Osteocyte (in vitro differentiated cells): ENCODE measurements at regions not wholly inside any gene's neighbourhood (a gene's known extent, or its start where the extent isn't known, plus 50 kb on each side); places are given as distances from the start of the nearest gene placed in this dataset.

Experiments
- DNase-seq: peaks from one replicate; pipeline ENCODE4 v3.0.0; 2021; ENCODE audit warnings: mixed read lengths; ENCODE audit not compliant: unreplicated experiment; ENCODE audit errors: extremely low spot score
- H3K27ac Mint-ChIP-seq: one replicate; pipeline ENCODE4 v1.8.0; 2021; ENCODE audit warnings: mild to moderate bottlenecking, mixed read lengths; ENCODE audit not compliant: unreplicated experiment
- H3K27me3 Mint-ChIP-seq: one replicate; pipeline ENCODE4 v1.8.0; 2021; ENCODE audit warnings: mixed read lengths; ENCODE audit not compliant: unreplicated experiment
- H3K36me3 Mint-ChIP-seq: one replicate; pipeline ENCODE4 v1.8.0; 2021; ENCODE audit warnings: mixed read lengths; ENCODE audit not compliant: unreplicated experiment
- H3K4me1 Mint-ChIP-seq: one replicate; pipeline ENCODE4 v1.8.0; 2021; ENCODE audit warnings: mixed read lengths; ENCODE audit not compliant: unreplicated experiment
- H3K4me3 Mint-ChIP-seq: one replicate; pipeline ENCODE4 v1.8.0; 2021; ENCODE audit warnings: mild to moderate bottlenecking, moderate library complexity, mixed read lengths; ENCODE audit not compliant: unreplicated experiment
- H3K9me3 Mint-ChIP-seq: one replicate; pipeline ENCODE4 v1.8.0; 2021; ENCODE audit warnings: mixed read lengths; ENCODE audit not compliant: unreplicated experiment
- TF ChIP-seq, protein P1 (sequence below): fragments of 200-600 bp; sonication (generic); IDR thresholded peaks from 2 replicates; pipeline ENCODE4 v1.5.0; 2021; ENCODE audit warnings: antibody characterized with exemption, mild to moderate bottlenecking, moderate library complexity

DNA sequence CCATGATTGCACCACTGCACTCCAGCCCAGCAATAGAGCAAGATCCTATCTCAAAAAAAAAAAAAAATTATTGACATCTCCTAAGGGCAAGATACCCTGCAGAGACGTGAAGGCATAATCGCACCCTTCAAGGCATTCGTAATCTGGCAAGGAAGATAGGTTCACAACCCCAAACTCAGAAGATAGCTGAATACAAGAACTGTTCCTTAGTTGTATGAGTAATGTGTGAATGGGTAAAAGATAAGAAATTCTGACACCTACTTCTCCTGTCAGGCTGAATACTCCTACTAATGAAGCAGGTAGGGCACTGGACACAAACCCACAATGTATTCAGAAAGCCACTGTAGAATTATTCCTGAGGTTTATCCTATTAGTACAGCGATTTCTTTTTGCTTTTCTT is 882.4 kb upstream of the AUTS2 start:
- Mint-ChIP-seq H3K4me3 (no peak overlapping the region), H3K27me3 (no peaks in the 10 kb centered on the region), H3K36me3 (no peaks in the 10 kb centered on the region), H3K9me3 (peaks cover 6% of the 10 kb centered on the region), H3K27ac (no peak overlapping the region), H3K4me1 (peaks cover 6% of the 10 kb centered on the region)
- TF ChIP-seq, protein P1, sequence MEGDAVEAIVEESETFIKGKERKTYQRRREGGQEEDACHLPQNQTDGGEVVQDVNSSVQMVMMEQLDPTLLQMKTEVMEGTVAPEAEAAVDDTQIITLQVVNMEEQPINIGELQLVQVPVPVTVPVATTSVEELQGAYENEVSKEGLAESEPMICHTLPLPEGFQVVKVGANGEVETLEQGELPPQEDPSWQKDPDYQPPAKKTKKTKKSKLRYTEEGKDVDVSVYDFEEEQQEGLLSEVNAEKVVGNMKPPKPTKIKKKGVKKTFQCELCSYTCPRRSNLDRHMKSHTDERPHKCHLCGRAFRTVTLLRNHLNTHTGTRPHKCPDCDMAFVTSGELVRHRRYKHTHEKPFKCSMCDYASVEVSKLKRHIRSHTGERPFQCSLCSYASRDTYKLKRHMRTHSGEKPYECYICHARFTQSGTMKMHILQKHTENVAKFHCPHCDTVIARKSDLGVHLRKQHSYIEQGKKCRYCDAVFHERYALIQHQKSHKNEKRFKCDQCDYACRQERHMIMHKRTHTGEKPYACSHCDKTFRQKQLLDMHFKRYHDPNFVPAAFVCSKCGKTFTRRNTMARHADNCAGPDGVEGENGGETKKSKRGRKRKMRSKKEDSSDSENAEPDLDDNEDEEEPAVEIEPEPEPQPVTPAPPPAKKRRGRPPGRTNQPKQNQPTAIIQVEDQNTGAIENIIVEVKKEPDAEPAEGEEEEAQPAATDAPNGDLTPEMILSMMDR = no peak
- DNase-seq = no peak

DNA sequence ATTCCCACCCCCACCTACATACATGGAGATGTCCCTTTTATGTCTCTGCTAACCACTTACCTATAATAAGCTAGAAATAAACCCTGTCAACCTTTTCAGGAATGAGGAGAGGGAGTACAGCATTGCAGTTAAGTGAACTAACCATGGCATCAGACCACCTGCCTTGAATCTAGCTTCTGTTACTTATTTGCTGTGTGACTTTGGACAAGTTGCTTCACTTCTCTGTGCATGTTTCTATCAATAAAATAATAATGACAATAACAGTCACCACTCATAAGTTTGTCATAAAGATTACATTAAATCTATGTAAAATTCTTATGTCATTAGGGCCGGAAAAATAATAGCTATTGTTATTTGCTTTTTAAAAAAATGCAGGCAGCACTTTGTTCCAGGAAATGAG is 881.1 kb upstream of the AUTS2 start:
- H3K27me3 Mint-ChIP-seq = no peaks in the 10 kb centered on the region
- peaks cover 6% of the 10 kb centered on the region for H3K4me1 Mint-ChIP-seq
- no peak for DNase-seq
- H3K27ac Mint-ChIP-seq = no peak overlapping the region
- H3K9me3 Mint-ChIP-seq = peaks cover 2% of the 10 kb centered on the region
- no peak overlapping the region for H3K4me3 Mint-ChIP-seq
- TF ChIP-seq, protein P1 = no peak
- H3K36me3 Mint-ChIP-seq = no peaks in the 10 kb centered on the region

DNA sequence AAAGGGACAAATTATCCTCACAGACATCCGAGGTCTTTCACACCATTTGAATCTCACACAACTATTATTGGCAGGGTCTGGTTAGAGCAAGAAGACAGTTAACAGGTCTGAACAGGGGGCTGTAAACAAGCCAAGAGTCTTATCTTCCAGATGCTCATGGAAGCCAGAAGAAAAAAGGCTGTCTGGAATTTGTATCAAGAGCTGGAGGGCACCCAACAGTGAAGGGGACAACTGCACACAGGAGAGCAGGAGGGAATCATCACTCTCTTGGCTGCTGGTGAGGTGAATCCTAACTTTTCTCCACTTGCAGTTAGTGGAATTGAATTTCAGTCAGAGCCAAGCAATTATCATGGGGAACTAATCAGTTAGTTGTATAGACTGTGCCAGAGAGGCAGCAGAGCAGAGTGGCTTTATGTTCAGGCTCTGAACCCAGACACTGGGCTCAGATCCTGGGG is 880.2 kb upstream of the AUTS2 start:
- no peaks in the 10 kb centered on the region for H3K36me3 Mint-ChIP-seq
- peaks cover 6% of the 10 kb centered on the region for H3K4me1 Mint-ChIP-seq
- no peak for DNase-seq
- H3K27ac Mint-ChIP-seq = no peak overlapping the region
- no peaks in the 10 kb centered on the region for H3K9me3 Mint-ChIP-seq
- TF ChIP-seq, protein P1 = no peak
- no peaks in the 10 kb centered on the region for H3K27me3 Mint-ChIP-seq
- H3K4me3 Mint-ChIP-seq = no peak overlapping the region

DNA sequence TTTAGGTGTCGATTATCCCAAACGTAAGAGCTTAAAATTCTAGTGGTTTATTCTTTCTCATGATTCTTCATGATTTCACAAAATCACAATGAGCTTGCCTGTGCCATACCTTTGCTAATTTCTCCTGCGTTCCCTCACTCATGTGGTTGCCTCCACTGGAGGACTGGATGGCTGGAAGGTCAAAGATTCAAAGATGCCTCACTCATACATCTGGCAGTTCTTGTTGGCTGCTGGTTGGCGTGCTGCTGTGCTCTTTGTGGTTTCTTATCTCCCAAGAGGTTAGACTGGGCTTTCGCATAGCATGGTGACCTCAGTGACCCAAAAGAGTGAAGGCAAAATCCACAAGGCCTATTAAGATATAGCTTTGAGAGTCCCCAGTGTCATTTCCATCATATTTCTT is 877.6 kb upstream of the AUTS2 start:
- no peaks in the 10 kb centered on the region for H3K9me3 Mint-ChIP-seq
- H3K36me3 Mint-ChIP-seq = no peaks in the 10 kb centered on the region
- H3K4me1 Mint-ChIP-seq = peaks cover 6% of the 10 kb centered on the region
- no peaks in the 10 kb centered on the region for H3K27me3 Mint-ChIP-seq
- H3K27ac Mint-ChIP-seq = no peak overlapping the region
- no peak for DNase-seq
- no peak overlapping the region for H3K4me3 Mint-ChIP-seq
- TF ChIP-seq, protein P1 = no peak

DNA sequence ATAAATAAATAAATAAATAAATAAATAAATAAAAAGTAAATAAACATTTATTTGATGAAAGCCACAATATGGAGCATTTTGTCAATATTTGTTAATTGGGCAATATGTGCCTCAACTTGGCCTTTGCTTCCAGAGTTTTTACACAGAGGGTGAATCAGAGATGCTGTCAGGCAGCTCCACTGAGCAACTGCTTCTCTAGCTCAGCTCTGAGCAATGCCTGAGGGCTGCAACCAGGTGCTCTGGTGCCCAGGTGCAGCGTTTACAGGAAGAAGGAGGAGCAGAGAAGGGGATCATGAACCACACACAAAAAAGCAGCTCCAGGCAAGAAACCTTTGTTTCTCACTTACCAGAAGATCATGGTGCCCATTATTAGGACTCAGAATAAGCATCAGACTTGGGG is 876.2 kb upstream of the AUTS2 start:
- Mint-ChIP-seq H3K4me3 (no peak overlapping the region), H3K27ac (no peak overlapping the region), H3K9me3 (no peaks in the 10 kb centered on the region), H3K36me3 (no peaks in the 10 kb centered on the region), H3K4me1 (peaks cover 6% of the 10 kb centered on the region), H3K27me3 (no peaks in the 10 kb centered on the region)
- TF ChIP-seq, protein P1 = no peak
- no peak for DNase-seq
